ENCODE measurements at regions not wholly inside any gene's neighbourhood (a gene's known extent, or its start where the extent isn't known, plus 50 kb on each side); places are given as distances from the start of the nearest gene placed in this dataset.

DNA sequence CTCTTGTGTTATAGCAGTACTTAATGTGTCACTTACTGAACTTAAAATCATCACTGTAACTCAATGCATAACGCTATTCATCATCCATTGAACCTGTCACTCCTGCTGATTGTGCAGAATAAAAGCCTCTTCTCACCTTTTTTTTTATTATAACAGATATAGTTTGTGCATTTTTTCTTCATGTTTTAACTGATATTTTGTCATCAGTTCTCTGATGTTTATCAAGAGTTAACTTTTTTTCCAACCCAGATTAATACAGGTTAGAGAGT is 100.4 kb downstream of the SLIT2 start:
- DNase-seq (ENCODE audit: low read depth), result no peak

- DNase-seq (ENCODE audit: low read depth), result no peak
These were observed 101.9 kb downstream of the SLIT2 start for GRCh38 chr4:20353646-20354045.

- DNase-seq (ENCODE audit: low read depth), result no peak
These were observed 102.4 kb downstream of the SLIT2 start for GRCh38 chr4:20354120-20354519.

- DNase-seq (ENCODE audit: low read depth), result no peak
These were observed 104.9 kb downstream of the SLIT2 start for GRCh38 chr4:20356565-20356964.

- DNase-seq (ENCODE audit: low read depth), result no peak
These were observed 106.4 kb downstream of the SLIT2 start for GRCh38 chr4:20358110-20358509.

GRCh38 chr4:20359692-20360091 is 108.0 kb downstream of the SLIT2 start:
- DNase-seq (ENCODE audit: low read depth), result no peak

GRCh38 chr4:20362148-20362547 is 110.4 kb downstream of the SLIT2 start:
- DNase-seq (ENCODE audit: low read depth), result no peak

DNA sequence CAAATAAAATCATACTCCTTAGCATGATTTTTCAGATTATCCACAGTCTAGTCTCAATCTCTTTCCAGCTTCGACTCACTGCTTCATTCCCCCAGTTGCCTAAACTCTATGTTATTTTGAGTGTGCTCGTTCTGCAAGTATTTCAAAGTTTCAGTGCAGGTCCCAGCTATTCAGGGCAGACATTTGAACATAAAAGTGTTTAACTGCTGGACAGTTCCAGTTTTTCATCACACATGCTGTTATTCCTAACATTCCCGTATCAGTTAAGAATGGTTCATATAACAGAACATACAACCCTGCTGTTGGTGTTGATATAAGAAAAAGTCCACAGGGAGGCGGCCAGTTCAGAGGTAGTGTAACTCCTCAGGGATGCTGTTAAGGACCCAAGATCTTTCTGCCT is 113.3 kb downstream of the SLIT2 start:
- DNase-seq (ENCODE audit: low read depth), result no peak

DNA sequence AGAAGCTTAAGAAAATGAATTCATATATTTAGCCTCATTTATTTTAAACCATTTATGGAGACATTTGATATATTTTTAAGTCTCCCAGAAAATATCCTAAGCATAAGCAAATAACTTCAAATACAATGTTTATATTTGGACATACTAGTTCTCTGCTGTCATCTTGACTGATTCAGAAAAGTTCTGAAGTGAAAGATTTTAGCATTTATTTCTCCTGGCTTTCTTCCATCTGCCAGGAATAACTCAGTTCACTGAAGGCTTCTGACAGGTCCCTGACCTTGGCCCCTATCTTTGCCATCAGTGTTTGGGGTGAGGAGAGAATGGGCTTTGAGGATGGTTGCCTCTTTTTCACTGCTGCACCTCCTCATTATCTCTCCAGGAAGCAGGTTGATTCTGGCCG is 115.7 kb downstream of the SLIT2 start:
- DNase-seq (ENCODE audit: low read depth), result no peak

DNA sequence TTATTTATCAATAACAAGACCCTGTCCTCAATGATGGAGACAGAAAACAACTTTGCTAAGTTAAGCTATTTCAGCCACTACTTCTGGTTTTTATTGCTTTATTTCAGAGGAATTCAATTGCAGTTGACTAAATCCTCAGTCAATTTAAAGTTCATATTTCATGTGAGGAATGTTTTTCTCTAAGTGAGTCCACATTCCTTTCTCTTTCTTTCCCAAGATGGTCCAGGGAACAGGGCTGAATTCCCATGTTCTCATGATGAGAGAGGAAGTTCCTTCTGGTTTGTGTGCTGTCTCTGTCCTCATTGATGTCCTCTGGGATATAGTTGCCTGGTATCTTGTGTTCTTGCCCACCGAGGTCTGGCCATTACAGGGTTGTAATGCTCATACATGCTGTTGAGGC is 117.2 kb downstream of the SLIT2 start:
- no peak for DNase-seq (ENCODE audit: low read depth)

GRCh38 chr4:20370274-20370673 is 118.6 kb downstream of the SLIT2 start:
- DNase-seq (ENCODE audit: low read depth), result no peak

GRCh38 chr4:20376070-20376469 is 124.4 kb downstream of the SLIT2 start:
- no peak for DNase-seq (ENCODE audit: low read depth)

- no peak for DNase-seq (ENCODE audit: low read depth)
These were observed 126.5 kb downstream of the SLIT2 start for GRCh38 chr4:20378181-20378580.

GRCh38 chr4:20381005-20381404 is 129.3 kb downstream of the SLIT2 start:
- no peak for DNase-seq (ENCODE audit: low read depth)

DNA sequence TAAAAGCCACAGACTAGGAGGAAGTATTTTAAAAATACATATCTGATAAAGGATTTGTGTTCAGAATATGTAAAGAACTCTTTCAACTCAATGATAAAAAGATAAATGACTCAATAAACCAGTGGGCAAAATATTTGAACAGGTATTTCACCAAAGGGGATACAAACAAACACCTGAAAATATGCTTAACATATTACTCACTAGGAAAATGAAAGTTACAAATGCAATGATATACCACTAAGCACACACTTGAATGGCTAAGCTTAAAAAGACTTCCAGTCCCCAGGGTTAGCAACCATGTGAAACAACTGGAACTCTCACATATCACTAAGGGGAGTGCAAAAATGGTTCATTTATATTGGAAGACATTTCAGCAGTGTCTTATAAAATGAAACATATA is 131.6 kb downstream of the SLIT2 start:
- no peak for DNase-seq (ENCODE audit: low read depth)

DNA sequence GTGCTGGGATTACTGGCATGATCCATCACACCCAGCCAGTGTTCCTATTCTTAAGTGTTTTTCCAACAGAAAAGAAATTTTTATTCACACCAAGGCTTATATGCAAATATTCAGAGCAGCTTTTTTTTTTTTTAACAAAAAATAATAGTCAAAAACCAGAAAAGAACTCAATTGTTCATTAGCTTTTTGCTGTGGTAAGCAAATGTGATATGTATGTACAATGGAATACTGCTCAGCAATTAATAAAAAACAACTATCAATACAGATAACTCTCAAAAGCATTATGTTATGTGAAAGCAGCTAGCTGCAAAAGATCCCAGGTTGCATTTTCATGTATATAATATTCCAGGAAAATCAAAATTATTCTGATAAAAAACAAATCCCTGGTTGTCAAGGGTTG is 132.3 kb downstream of the SLIT2 start:
- DNase-seq (ENCODE audit: low read depth), result no peak

GRCh38 chr4:20384456-20384855 is 132.8 kb downstream of the SLIT2 start:
- DNase-seq (ENCODE audit: low read depth), result no peak

DNA sequence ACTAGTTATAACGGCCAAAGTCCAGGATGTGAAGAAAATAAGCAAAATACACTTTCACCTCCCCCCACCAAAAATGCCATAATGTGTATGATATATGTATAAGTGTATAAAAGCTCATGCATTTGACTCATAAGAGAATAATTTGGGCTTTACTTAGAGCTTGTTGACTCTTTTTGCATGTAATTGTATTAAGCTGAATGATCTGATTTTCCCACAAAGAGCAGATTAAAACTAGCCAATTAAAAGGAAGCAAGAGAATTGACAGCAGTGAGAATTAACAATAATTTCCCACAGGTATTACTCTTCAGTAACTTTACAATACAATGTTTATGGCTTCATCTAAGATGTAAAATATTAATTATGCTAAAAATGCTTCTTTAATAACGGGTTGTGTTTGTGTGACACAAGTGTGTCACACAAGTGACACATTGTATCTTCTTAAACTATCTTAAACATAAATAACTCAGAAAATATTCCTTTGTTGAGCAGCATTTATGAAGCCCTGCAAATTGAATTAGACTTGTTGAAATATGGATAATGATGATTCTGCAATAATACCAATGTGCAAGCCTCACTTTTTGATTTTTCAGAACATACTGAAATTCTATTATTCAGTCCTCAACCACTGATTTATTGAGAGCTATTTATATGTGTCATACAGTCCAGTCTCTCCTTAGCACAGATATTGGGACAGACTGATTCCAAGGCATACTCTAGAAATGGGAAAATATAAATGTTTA is 134.5 kb downstream of the SLIT2 start:
- DNase-seq (ENCODE audit: low read depth), result no peak

- no peak for DNase-seq (ENCODE audit: low read depth)
These were observed 135.2 kb downstream of the SLIT2 start for GRCh38 chr4:20386906-20387305.

DNA sequence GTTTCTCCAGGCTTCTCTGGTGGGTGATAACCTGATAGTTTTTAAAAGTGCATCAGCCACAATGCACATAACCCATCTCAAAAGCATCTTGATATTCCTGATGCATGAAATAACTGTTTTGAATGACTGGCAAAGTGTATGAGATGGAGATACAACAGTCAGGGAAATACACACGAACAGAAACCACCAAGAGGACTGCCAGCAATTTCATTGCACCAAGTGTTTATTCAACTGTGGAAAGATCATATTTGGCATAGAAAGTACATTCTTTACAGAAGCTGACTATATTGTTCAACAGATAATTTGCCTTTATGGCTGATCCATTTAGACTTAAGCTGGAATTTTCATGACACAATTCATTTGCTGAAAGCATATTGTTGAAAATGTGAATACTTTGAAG is 139.5 kb downstream of the SLIT2 start:
- no peak for DNase-seq (ENCODE audit: low read depth)

- DNase-seq (ENCODE audit: low read depth), result no peak
These were observed 140.2 kb downstream of the SLIT2 start for GRCh38 chr4:20391912-20392311.

- DNase-seq (ENCODE audit: low read depth), result no peak
These were observed 141.9 kb downstream of the SLIT2 start for GRCh38 chr4:20393486-20394100.

GRCh38 chr4:20394512-20394911 is 142.8 kb downstream of the SLIT2 start:
- DNase-seq (ENCODE audit: low read depth), result no peak
